ENCODE measurements at regions not wholly inside any gene's neighbourhood (a gene's known extent, or its start where the extent isn't known, plus 50 kb on each side); places are given as distances from the start of the nearest gene placed in this dataset.
A peak's percentile ranks its signal among the peaks of the same experiment; 100 is the strongest.

- peak; percentile 25 for DNase-seq
Observed at GRCh38 chr6:1081551-1082284, 230.2 kb upstream of the FOXQ1 start.

GRCh38 chr6:1080453-1081337 lies 231.2 kb upstream of the FOXQ1 start:
- DNase-seq = no peak

- DNase-seq = peak; percentile 27
Observed at GRCh38 chr6:1079525-1079924, 232.4 kb upstream of the FOXQ1 start.

- no peak for DNase-seq
Observed at GRCh38 chr6:1077478-1078416, 234.2 kb upstream of the FOXQ1 start.

GRCh38 chr6:1076531-1077459 lies 235.1 kb upstream of the FOXQ1 start:
- no peak for DNase-seq

- DNase-seq = no peak
Observed at GRCh38 chr6:1075880-1076279, 236.0 kb upstream of the FOXQ1 start.

- DNase-seq = no peak
Observed at GRCh38 chr6:1075444-1075843, 236.5 kb upstream of the FOXQ1 start.

GRCh38 chr6:1070085-1070521 lies 241.8 kb upstream of the FOXQ1 start:
- DNase-seq = no peak

- no peak for DNase-seq
Observed at GRCh38 chr6:1068905-1069304, 243.0 kb upstream of the FOXQ1 start.

- DNase-seq = no peak
Observed at GRCh38 chr6:1068068-1068467, 243.8 kb upstream of the FOXQ1 start.

GRCh38 chr6:1067346-1067745 lies 244.6 kb upstream of the FOXQ1 start:
- no peak for DNase-seq

GRCh38 chr6:1066449-1067090 lies 245.3 kb upstream of the FOXQ1 start:
- no peak for DNase-seq

GRCh38 chr6:1065986-1066385 lies 245.9 kb upstream of the FOXQ1 start:
- no peak for DNase-seq

GRCh38 chr6:1063671-1064355 lies 248.1 kb upstream of the FOXQ1 start:
- DNase-seq = no peak

GRCh38 chr6:1062786-1063545 lies 248.9 kb upstream of the FOXQ1 start:
- DNase-seq = no peak

GRCh38 chr6:1059596-1059995 lies 252.3 kb upstream of the FOXQ1 start:
- no peak for DNase-seq

GRCh38 chr6:1057490-1058135 lies 254.3 kb upstream of the FOXQ1 start:
- no peak for DNase-seq

- no peak for DNase-seq
Observed at GRCh38 chr6:1055015-1055921, 256.6 kb upstream of the FOXQ1 start.
